ENCODE measurements at regions not wholly inside any gene's neighbourhood (a gene's known extent, or its start where the extent isn't known, plus 50 kb on each side); places are given as distances from the start of the nearest gene placed in this dataset.

DNA sequence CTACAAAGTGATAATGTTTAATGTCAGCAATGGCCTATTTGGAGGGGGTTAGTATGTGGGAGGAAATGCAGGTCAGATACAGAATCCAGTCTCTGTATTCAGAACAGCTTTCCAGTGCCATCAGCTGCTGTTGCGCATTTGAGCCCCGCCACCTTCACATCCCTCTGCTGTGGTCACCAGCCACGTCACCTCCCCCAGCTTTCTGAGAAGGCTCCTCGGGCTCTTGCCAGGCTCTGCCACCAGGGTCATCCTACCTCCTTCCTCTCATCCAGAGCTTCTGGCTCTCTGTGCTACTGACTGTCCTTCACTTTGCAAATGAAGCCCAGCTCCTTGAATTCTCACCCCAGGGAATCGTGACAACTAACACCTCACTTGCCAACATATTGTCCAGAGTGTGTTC lies 138.8 kb downstream of the PIK3R1 start:
- intact Hi-C loops (cut with micrococcal nuclease) = no loop called here
- no peaks in the 10 kb centered on the region for H4K20me1 ChIP-seq (ENCODE audit: control insufficient read depth, insufficient read depth, low read length, poor library complexity, severe bottlenecking)
- ChIA-PET POLR2A (no interaction called here), CTCF (no interaction called here)
- H3K9ac ChIP-seq (ENCODE audit: low read length) = no peak overlapping the region
- no peak overlapping the region for H3K27ac ChIP-seq (ENCODE audit: low read length in 2 of 2)
- no peaks in the 10 kb centered on the region for H3K4me1 ChIP-seq (ENCODE audit: control insufficient read depth in 2 of 2, insufficient read depth in 2 of 2, low read length in 2 of 2)
- no peak for ATAC-seq (ENCODE audit: low read depth)
- no peaks in the 10 kb centered on the region for H3K9me3 ChIP-seq (ENCODE audit: control extremely low read depth in 1 of 3, control insufficient read depth in 2 of 3, insufficient read depth in 1 of 3, low read length in 2 of 3)
- Mint-ChIP-seq H3K27me3 (no peaks in the 10 kb centered on the region), H3K27ac (no peak overlapping the region), H3K4me1 (no peaks in the 10 kb centered on the region), H3K4me3 (no peak overlapping the region), H3K9me3 (ENCODE audit: insufficient read depth) (no peaks in the 10 kb centered on the region)
- H3K27me3 ChIP-seq (replicated peaks in 1 of 4; ENCODE audit: control extremely low read depth in 1 of 4, control insufficient read depth in 3 of 4, insufficient read depth in 4 of 4, low read length in 3 of 4) = no peaks in the 10 kb centered on the region
- TF ChIP-seq CTCF (IDR thresholded peaks at IDR 0.05) = no peak
- no peak for TF ChIP-seq EZH2 (IDR thresholded peaks at IDR 0.05; ENCODE audit: borderline replicate concordance, insufficient read depth, low read depth, low read length, poor library complexity, severe bottlenecking)
- no peaks in the 10 kb centered on the region for H3K79me2 ChIP-seq (ENCODE audit: control insufficient read depth, insufficient read depth, low read length)
- no peaks in the 10 kb centered on the region for H3K36me3 ChIP-seq (replicated peaks in 1 of 2; ENCODE audit: control extremely low read depth in 1 of 2, control insufficient read depth in 1 of 2, extremely low read depth in 1 of 2, insufficient read depth in 2 of 2, low read length in 1 of 2)
- 82% methylated on average over 4 of the region's 5 CpGs for WGBS (ENCODE audit: insufficient coverage)
- H3K4me3 ChIP-seq (ENCODE audit: control extremely low read depth in 1 of 5, extremely low read depth in 1 of 5, insufficient read depth in 1 of 5, low read depth in 2 of 5, low read length in 4 of 5) = no peak overlapping the region
- no peak for DNase-seq
- H2AFZ ChIP-seq (ENCODE audit: insufficient read depth, low read depth, low read length, poor library complexity, severe bottlenecking) = no peak overlapping the region
- H3K4me2 ChIP-seq (replicated peaks; ENCODE audit: low read depth, low read length, poor library complexity, severe bottlenecking) = no peak overlapping the region

DNA sequence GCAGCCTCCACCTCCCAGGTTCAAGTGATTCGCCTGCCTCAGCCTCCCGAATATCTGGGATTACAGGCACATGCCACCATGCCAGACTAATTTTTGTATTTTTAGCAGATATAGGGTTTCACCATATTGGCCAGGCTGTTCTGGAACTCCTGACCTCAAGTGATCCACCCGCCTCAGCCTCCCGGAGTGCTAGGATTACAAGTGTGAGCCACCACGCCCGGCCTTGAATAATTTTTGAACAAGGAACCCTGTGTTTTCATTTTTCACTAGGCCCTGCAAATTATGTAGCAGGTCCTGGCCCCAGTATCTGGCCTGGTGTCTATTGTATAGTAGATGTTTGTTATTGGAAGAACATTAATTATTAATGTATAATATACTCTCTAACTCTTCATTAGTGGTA lies 140.7 kb downstream of the PIK3R1 start:
- Histone ChIP-seq H3K27ac (ENCODE audit: low read length in 2 of 2) (no peak overlapping the region), H3K79me2 (ENCODE audit: control insufficient read depth, insufficient read depth, low read length) (no peaks in the 10 kb centered on the region), H3K9me3 (ENCODE audit: control extremely low read depth in 1 of 3, control insufficient read depth in 2 of 3, insufficient read depth in 1 of 3, low read length in 2 of 3) (no peaks in the 10 kb centered on the region), H3K4me1 (ENCODE audit: control insufficient read depth in 2 of 2, insufficient read depth in 2 of 2, low read length in 2 of 2) (peaks cover 0 to 3% of the 10 kb centered on the region in 2 donors), H4K20me1 (ENCODE audit: control insufficient read depth, insufficient read depth, low read length, poor library complexity, severe bottlenecking) (no peaks in the 10 kb centered on the region), H2AFZ (ENCODE audit: insufficient read depth, low read depth, low read length, poor library complexity, severe bottlenecking) (no peak overlapping the region), H3K9ac (ENCODE audit: low read length) (no peak overlapping the region), H3K4me2 (replicated peaks; ENCODE audit: low read depth, low read length, poor library complexity, severe bottlenecking) (no peak overlapping the region), H3K4me3 (ENCODE audit: control extremely low read depth in 1 of 5, extremely low read depth in 1 of 5, insufficient read depth in 1 of 5, low read depth in 2 of 5, low read length in 4 of 5) (no peak overlapping the region), H3K36me3 (replicated peaks in 1 of 2; ENCODE audit: control extremely low read depth in 1 of 2, control insufficient read depth in 1 of 2, extremely low read depth in 1 of 2, insufficient read depth in 2 of 2, low read length in 1 of 2) (no peaks in the 10 kb centered on the region), H3K27me3 (replicated peaks in 1 of 4; ENCODE audit: control extremely low read depth in 1 of 4, control insufficient read depth in 3 of 4, insufficient read depth in 4 of 4, low read length in 3 of 4) (no peaks in the 10 kb centered on the region)
- 100% methylated on average over 6 of the region's 6 CpGs for WGBS (ENCODE audit: insufficient coverage)
- no peaks in the 10 kb centered on the region for H3K9me3 Mint-ChIP-seq (ENCODE audit: insufficient read depth)
- POLR2A ChIA-PET = no interaction called here
- H3K4me3 Mint-ChIP-seq = no peak overlapping the region
- H3K27ac Mint-ChIP-seq = no peak overlapping the region
- CTCF ChIA-PET = no interaction called here
- ATAC-seq (ENCODE audit: low read depth) (no peak), DNase-seq (no peak)
- no peak for TF ChIP-seq EZH2 (IDR thresholded peaks at IDR 0.05; ENCODE audit: borderline replicate concordance, insufficient read depth, low read depth, low read length, poor library complexity, severe bottlenecking)
- no peaks in the 10 kb centered on the region for H3K4me1 Mint-ChIP-seq
- peaks cover 5% of the 10 kb centered on the region for H3K27me3 Mint-ChIP-seq
- intact Hi-C loops (cut with micrococcal nuclease) = no loop called here
